ENCODE measurements at regions not wholly inside any gene's neighbourhood (a gene's known extent, or its start where the extent isn't known, plus 50 kb on each side); places are given as distances from the start of the nearest gene placed in this dataset.
A peak's percentile ranks its signal among the peaks of the same experiment; 100 is the strongest.

DNA sequence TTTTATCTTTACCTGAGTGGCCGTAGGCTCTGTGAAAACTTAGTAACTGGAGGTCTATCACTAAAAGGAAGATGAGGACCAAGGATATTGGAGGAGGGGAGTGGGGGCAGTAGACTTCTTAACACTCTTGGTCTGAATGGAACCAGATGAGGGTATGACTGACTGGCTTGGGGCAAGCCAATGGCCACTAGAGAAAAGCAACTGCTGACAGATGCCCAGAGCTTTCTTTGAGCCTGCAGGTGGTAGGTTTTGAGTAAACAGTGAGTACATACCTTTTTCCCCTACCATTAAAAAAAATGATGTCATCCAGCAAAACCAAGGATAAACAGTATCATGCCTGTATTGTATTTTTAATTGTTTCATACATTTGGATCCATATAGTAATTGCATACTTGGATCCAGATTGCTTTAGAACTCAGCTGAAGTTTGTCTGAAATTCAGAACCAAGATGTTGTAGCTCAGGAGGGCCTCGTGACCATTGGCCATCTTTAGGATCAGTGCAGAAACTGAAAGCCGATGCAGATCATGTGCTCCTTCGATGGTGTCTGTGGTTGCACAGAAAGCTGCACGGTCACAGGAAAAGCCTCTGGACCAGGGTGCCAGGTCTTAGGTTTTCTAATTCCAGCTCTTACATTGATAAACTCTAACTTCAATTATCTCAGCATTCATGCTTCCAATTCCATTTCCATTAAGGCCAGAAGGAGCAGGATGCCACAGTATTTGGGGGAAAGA, 131.0 kb downstream of the PDGFRA start:
- no peak for DNase-seq

DNA sequence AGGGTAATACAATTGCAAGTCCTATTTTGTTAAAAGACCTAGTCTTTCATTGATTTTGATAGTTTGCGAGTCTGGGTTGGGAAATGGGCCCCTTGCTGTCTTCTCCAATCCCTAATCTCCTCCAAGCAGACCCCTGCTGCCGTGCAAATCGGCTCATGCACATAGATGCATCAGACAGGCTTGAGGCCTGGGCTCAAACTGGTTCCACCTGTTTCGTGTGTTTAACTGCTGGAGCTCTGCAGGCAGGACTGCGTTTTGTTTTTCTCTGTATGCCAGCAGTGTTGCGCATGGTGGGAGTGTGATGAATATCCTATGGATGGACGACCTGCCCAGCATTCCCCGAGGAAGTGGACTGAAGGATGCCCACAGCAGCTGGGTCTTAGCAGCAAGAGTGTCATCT, 133.9 kb downstream of the PDGFRA start:
- no peak for DNase-seq

DNA sequence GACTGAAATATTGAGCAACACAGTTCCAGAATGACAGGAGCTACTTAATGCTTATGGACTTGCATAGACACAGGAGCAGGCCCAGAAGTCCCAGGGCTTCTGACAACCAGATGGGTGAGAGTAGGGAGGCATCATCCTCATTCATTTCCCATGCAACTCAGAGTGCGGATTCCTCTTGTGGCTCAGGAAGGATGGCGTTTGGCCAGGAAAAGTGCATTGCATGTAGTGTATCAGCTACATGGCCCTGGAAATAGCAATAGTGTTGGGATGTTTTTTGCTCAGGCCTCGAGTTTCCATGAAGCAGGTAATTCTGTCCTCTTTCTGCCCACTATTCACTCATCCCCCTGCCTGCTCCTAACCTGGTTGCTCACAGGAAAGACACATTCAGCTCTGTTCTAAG, 136.6 kb downstream of the PDGFRA start:
- peak; percentile 6 to 55 (median 22) for DNase-seq

DNA sequence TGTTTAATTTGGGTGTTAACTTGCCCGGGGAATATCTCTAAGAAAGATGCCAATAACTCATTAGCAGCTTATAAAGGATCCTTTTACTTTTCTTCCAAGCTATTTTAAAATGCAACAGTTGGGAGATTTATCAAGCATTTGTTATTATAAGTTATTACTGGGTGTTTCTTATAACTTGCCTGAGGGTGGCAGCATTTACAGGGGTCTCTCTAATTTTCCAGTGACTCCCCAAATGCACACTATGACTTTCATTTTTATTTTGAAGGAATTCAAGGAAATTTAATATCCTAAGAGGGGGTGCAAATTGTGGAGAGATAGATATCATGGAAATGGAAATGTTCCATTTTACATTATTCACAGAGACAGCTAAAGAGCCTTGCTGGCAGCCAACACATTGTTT, 138.0 kb downstream of the PDGFRA start:
- DNase-seq = no peak

DNA sequence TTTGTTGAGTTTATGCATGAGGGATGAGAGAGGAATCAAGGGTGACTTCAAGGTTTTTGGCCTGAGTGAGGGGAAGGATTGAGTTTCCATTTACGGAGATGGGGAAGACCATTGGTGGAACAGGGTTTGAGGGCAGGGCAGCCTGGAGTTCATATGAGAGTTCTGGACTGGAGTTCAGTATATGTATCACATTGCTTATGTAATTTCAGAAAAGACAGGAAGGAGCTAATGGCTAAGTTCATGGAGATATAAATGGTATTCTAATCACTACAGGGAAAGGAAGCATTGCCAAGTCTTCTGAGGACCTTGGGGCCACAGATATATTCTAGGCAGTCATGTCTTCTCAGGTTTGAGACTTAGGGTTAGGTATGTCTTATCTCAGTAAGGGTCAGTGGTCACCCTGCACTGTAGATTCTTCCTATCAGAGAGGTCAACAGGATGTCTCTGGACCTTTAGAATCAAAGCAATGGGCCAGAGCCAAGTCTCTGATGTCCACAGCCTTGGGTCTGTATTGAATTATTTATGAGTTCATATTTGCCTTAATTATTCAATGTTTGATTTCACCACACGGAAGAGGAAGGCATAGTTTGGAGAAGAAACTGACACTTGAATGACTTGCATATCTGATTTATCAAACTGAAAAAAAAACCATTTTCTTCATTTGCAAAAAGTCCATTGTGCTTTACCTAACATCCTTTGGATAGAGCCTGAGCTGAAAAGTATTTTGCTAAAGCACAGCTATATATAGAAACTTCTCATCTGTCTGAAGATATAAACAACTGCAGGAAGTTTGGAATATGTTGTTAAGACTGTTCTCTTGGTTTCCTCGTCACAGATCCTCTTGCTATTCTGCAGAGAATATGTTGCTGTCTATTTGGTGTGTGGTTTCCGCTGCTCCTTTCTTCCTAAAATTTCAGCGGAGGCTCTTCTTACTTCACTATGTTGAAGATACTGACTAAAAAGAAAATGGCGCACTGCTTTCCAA, 139.5 kb downstream of the PDGFRA start:
- DNase-seq = peak in 2 of 3 donors; percentile 12 to 37

DNA sequence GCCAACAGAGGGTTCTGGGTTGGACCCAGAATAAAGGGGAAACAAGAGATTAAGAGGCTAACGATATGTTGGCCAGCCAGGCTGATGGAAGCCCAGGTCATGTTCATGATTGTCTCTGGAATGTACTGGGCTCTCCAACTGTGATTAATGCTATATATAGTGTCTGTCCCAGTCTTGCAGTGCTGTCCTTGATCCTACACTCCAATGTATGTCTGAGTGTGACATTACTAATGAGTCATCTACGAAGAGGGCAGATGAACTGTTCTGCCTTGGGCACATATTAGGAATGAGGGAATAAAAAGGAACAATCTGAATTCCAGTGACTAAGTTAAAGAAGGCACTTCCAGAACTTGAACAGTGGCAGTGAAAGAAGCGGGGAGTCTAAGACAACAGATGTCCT, 142.1 kb downstream of the PDGFRA start:
- no peak for DNase-seq

DNA sequence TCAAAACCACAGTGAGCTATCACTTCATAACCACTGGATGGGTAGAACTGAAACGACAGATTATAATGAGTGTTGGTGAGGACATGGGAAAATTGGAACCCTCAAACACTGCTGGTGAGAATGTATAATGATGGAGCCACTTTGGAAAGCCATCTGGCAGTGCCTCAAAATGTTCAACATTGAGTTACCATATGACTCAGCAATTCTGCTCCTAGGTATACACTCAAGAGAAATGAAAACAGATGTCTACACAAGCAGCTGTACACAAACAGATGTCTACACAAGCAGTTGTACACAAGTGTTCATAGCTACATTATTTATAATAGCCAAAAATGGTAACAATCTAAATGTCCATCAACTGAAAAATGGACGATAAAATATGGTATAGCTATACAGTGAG, 143.9 kb downstream of the PDGFRA start:
- DNase-seq = no peak

DNA sequence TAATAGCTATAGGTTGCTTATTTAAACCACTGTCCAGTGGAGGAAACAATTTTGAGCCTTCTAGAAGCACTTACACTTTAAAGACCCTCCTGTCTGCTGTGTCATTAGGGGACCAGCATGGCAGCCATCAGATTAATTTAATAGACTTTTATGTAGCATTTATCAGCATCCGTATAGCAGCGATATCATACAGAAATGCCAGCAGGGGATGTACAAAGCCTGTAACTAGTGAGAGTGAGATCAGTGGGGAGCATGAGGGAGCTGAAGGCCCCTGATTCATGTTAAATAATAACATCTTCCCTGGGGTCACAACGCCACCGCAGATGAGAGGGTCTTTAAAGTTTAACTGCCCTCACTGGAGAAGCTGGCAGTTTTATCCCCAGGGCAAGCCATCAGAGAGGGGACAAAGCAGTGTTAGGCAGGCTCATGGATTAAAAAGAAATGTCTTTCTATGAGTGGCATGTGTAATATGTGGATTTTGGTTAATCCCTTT, 144.7 kb downstream of the PDGFRA start:
- DNase-seq = no peak

DNA sequence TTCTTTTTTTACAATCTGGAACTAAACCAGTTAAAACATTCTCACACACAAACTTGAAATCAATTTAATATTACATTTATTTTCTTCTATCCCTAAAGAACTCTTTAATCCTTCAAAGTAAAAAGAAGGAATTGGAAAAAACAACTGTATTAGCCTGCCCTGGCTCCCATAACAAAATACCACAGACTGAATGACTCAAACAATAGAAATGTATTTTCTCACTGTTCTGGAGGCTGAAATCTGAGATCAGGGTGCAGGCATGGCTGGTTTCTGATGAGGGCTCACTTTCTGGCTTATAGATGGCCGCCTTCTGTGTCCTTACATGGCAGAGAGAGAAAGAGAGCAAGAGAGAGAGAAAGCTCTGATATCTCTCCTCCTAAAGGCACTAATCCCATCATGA, 149.4 kb downstream of the PDGFRA start:
- no peak for DNase-seq

DNA sequence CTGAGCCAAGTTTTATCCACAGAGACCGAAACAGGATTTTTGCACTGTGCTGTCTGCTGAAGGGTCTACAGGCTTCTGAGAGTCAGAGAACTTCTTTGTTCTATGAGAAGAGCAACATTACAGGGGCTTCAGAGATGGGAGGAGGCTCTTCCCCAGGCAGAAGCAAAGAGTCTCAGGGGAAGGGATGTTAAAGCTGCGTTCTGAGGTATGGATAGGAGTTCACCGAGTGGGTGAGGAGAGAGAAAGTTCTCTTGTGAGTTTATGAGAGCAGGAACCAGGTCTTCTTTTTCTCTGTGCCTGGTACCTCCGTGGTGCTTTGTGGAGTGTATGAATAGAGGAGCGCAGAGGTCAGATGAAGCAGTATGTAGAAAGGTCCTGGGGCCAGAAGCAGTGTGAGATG, 155.1 kb downstream of the PDGFRA start:
- no peak for DNase-seq

DNA sequence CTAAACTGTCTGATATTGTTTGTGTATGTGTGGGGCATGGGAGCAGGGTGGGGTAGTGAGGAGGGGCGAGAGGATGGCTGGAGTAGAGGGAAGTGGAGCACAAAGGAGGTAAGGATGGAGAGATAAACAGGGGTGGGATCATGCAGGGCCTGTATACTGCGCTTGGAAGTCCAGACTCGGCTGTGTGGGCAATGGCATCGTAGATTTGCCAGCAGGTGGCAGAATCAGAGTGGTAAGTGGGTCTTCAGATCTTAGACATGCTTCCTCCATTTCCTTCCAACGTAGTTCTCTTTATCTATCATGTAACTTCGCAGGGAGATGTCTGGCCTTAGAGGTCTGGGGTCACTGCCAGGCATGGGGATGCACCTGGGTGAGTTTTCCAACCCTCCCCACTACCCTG, 155.5 kb downstream of the PDGFRA start:
- peak in 1 of 3 donors; percentile 39 for DNase-seq

DNA sequence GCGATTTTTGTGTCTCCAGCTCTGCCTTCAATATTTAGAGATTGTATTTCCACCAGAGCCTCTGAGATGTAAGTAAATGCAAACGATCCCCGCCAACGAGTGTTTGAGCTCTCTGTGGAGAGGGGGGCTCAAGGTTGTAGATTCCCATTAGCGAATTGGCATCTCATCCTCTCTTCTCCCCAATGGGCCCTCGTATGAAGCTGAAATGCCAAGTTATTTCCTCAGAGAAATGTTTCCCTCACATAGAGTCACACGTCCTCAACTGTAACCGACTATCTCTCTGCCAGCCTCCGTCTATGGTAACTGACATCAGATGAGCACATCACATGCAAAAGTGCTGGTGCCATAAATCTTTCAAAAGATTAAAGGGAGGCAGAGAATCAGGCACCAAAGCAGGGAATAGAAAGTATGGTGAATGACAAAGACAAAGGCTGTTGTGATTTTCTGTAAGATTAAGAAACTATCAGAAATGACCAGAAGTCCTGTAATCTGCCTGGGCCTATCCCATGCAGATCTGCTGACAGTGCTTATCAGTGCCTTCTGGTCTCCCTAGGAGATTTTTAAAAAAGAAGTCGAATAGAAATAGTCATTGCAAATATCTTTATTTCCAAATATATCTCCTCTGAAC, 157.1 kb downstream of the PDGFRA start:
- DNase-seq = no peak

DNA sequence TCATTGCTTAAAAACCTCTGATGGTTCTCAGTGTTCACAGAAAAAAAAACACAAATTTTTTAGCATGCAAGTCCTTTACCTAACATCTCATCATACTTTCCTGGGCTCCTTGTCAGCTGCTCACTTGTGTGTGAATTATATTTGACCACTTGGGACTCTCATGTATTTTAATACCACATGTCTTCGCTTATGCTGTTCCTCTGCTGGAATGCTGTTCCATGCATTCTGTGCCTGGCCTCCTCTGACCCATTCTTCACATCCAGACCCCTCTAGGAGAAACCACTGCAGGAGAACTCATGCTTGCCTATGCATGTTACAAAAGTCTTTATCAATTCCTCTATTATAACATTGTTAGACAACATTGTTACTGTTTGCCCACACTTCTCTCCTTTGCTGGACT, 157.6 kb downstream of the PDGFRA start:
- no peak for DNase-seq

DNA sequence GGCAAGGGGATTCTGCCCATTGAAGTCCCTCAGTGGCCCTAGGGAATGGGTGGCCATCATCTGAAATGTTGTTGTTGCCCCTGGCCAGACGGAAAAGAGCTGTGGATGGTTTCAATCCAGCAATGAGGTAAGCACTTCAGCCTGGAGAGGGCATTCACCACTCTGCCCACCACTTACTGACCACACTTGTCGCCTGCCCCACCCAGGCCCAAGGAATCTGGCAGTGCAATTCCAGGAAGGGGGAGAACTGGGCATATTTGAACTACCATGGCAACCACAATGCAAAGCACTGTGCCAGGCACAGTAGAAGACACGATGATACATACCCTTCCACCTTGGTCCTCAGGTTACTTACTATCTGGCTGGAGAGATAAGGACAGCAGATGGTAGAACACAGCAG, 161.6 kb downstream of the PDGFRA start:
- no peak for DNase-seq

DNA sequence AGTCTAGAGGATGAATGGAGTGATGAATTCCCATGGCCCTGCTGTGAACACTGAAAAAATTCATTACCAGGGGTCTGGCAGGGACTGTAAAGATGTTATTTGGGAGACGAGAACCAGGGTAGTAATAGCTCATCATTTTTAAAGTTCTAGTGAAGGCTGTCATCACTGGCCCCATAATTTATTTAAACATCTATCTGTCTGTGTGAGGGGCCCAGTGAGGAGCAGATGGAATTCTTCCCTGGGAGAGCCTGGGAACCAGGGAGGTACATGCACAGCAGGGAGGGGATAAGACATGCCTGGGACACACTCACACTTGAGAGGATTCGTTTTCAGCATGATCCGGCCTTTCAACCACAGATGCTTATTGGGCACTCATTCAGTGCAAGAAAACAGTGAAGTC, 162.0 kb downstream of the PDGFRA start:
- no peak for DNase-seq

DNA sequence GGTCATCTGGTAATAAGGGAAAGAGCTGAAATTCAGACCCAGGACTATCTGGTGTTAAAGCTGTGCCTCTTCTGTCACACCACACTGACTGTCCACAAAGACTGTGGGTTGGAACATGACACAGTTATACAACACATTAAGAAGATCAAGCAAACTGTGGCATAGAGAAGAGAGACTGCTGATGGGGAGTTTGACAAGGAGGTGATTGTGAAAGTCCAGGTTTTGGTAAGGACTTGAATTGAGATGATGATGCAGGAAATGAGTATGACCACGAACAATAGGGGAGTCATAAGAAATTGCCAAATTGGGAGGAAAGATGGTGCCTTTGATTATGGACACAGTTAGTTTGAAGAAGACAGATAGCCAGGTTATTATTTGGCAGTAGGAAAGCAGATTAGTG, 163.4 kb downstream of the PDGFRA start:
- DNase-seq = no peak

DNA sequence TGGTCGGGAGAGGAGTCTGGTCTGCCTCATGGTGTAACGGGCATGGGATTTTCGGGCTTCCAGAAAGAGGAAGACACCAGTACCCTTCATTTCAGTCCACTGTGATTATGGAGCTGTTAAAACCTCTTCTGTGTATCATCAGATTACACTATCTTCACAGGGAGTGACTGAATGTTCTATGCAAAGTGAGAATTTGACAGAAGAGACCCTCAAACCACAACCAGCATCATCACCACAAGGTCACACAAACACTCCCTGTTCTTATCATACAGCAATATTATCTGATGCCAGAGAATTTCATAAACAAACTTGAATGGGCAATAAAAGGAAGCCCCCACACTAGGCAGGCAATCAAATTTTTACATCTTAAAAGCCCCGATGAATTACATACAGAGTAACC, 164.2 kb downstream of the PDGFRA start:
- DNase-seq = no peak

DNA sequence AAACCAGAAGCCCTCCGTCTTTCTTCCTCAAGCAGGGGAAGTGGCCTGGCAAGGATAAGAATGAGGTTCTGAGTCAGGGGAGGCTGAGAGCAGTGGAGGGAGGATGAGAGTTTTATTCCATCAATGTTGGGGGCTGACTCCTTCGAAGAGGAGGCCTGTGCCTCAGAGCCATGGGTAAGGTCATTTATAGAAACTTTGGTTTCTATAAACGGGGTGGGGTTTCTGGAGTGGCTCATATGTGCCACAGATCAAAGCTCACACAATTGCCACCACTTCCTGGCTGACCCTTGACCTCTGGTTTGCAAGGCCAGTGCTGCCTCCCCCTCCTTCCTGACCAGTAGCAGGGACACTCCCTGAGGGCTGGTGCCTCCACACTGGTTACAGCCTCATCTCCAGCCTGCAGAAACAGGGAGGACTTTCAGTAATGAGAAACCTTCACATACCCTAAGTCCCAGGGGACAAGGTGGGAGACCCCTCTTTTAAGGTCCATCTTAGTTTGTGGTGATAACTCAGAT, 166.0 kb downstream of the PDGFRA start:
- DNase-seq = no peak

DNA sequence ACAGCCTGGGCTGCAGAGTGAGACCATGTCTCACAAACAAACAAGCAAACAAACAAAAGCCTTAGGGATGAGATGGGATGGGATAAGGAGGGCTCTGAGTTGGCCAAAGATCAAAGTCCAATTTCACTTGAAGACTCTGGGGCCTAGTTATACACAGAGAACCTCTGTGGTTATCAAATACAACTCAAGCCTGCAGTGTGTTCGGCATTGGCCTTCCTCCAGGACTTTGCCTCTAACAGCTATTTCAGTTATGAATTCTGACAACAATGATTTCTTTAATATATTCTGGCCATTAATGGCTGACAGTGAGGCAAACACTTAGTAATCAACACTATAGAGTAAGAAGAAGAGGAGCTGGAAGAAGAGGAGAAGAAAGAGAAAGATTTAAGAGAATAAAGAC, 171.1 kb downstream of the PDGFRA start:
- no peak for DNase-seq

DNA sequence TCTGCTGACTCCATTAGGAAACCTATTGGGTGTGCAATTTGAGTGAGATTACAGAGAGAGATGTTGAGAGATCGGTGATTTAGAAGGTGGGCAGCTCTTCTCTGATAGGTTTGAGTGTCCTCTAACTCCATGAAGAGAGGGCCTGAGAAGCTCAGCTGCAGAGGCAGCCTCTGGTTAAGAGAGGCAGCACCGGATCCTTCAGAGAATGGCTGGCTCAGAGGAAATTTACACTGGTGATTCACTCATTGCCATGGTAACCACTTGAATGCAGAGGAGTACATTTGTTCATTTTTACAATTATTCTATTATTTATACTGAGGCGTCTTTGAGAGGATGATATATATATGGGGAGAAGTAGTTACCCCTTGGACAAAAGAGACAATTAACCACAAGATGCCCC, 171.7 kb downstream of the PDGFRA start:
- DNase-seq = peak; percentile 19 to 50 (median 45)

DNA sequence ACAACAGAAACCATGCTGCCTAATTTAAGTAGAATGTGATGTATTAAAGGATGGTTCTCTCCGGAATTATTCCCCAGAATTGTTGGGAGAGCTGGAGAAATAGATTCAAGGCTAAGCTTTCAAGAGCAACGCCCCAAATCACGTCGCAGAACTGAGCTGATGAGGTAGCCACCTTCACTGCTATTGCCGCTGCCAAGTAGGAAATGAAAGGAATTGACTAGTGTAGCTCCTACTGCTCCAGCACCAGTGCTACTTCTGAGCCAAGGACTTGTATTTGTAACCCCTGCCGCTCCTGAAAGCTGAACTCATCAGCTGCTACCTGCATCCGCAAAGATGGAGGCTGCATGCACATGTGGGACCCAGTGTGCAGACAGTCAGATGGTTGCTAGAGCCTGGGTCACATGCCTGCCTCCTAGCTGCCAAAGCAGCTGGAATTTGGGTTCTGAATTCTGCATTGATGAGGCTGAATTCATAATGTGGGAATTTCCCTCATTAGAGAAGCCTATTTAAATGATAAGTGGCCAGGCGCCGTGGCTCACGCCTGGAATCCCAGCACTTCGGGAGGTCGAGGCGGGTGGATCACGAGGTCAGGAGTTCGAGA, 173.9 kb downstream of the PDGFRA start:
- no peak for DNase-seq
